NCI-H1105 (cell line): ENCODE measurements at regions not wholly inside any gene's neighbourhood (a gene's known extent, or its start where the extent isn't known, plus 50 kb on each side); places are given as distances from the start of the nearest gene placed in this dataset.
"Not testable (repeated sequence)": the region's sequence is repeated elsewhere in the genome, so short reads cannot be mapped to it uniquely, and the experiment has no call there.

Experiments
- DNase-seq: peaks from one replicate; lab custom pipeline; 2025; lab: John Stamatoyannopoulos, UW

- DNase-seq, result no peak
Measured at GRCh38 chr12:116430911-116431565, 128.1 kb upstream of the MAP1LC3B2 start.

- DNase-seq, result no peak
Measured at GRCh38 chr12:116431677-116432300, 127.4 kb upstream of the MAP1LC3B2 start.

- DNase-seq, result no peak
Measured at GRCh38 chr12:116432314-116432750, 126.8 kb upstream of the MAP1LC3B2 start.

GRCh38 chr12:116433249-116433648 is 125.9 kb upstream of the MAP1LC3B2 start:
- no peak for DNase-seq

GRCh38 chr12:116434155-116435011 is 124.8 kb upstream of the MAP1LC3B2 start:
- no peak for DNase-seq

GRCh38 chr12:116435984-116436383 is 123.2 kb upstream of the MAP1LC3B2 start:
- DNase-seq, result no peak

GRCh38 chr12:116436561-116437249 is 122.5 kb upstream of the MAP1LC3B2 start:
- DNase-seq, result no peak

- DNase-seq, result no peak
Measured at GRCh38 chr12:116441292-116441691, 117.9 kb upstream of the MAP1LC3B2 start.

GRCh38 chr12:116442304-116442703 is 116.9 kb upstream of the MAP1LC3B2 start:
- no peak for DNase-seq

GRCh38 chr12:116442946-116443345 is 116.2 kb upstream of the MAP1LC3B2 start:
- no peak for DNase-seq

- no peak for DNase-seq
Measured at GRCh38 chr12:116443821-116444589, 115.2 kb upstream of the MAP1LC3B2 start.

- no peak for DNase-seq
Measured at GRCh38 chr12:116444590-116444943, 114.6 kb upstream of the MAP1LC3B2 start.

- no peak for DNase-seq
Measured at GRCh38 chr12:116448165-116448739, 110.9 kb upstream of the MAP1LC3B2 start.

- no peak for DNase-seq
Measured at GRCh38 chr12:116450406-116450910, 108.7 kb upstream of the MAP1LC3B2 start.

- DNase-seq, result not testable (repeated sequence)
Measured at GRCh38 chr12:116452975-116453374, 106.2 kb upstream of the MAP1LC3B2 start.

GRCh38 chr12:116453631-116454030 is 105.5 kb upstream of the MAP1LC3B2 start:
- no peak for DNase-seq

- DNase-seq, result no peak
Measured at GRCh38 chr12:116454076-116454475, 105.1 kb upstream of the MAP1LC3B2 start.

- DNase-seq, result no peak
Measured at GRCh38 chr12:116454950-116455447, 104.2 kb upstream of the MAP1LC3B2 start.

- DNase-seq, result no peak
Measured at GRCh38 chr12:116455540-116456329, 103.4 kb upstream of the MAP1LC3B2 start.
